ENCODE measurements at regions not wholly inside any gene's neighbourhood (a gene's known extent, or its start where the extent isn't known, plus 50 kb on each side); places are given as distances from the start of the nearest gene placed in this dataset.

DNA sequence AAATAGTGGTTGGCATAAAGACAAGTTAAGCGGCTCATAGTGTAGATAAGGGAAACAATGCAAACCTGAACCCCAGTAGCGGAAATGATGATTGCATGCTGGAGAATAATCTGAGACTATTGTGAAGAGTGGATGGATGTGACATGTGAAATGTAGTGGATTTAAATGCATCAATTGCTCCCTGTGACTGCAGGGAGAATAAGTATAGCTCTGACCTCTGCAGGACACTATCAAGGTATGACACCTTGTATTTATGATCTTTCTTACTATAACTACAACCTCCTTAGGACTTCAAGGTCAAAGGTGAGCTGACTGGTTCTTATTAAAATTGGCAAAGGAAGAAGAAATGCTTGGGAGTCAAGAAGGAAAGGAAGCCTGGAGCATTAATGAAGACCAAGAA lies 285.6 kb downstream of the GRIN2B start:
- TF ChIP-seq, protein P1, sequence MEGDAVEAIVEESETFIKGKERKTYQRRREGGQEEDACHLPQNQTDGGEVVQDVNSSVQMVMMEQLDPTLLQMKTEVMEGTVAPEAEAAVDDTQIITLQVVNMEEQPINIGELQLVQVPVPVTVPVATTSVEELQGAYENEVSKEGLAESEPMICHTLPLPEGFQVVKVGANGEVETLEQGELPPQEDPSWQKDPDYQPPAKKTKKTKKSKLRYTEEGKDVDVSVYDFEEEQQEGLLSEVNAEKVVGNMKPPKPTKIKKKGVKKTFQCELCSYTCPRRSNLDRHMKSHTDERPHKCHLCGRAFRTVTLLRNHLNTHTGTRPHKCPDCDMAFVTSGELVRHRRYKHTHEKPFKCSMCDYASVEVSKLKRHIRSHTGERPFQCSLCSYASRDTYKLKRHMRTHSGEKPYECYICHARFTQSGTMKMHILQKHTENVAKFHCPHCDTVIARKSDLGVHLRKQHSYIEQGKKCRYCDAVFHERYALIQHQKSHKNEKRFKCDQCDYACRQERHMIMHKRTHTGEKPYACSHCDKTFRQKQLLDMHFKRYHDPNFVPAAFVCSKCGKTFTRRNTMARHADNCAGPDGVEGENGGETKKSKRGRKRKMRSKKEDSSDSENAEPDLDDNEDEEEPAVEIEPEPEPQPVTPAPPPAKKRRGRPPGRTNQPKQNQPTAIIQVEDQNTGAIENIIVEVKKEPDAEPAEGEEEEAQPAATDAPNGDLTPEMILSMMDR (IDR thresholded peaks at IDR 0.05; ENCODE audit: control extremely low read depth, extremely low read depth) = no peak
- Histone ChIP-seq H3K27ac (ENCODE audit: low read depth in 1 of 2, low read length in 1 of 2) (no peak overlapping the region), H3K9me3 (ENCODE audit: control insufficient read depth in 4 of 4, insufficient read depth in 3 of 4, low read length in 3 of 4) (peaks cover 0 to 2% (median 0%) of the 10 kb centered on the region in 4 donors), H3K4me3 (no peak overlapping the region), H3K4me1 (ENCODE audit: control insufficient read depth in 5 of 5, insufficient read depth in 5 of 5, low read length in 5 of 5) (no peaks in the 10 kb centered on the region), H3K36me3 (ENCODE audit: control insufficient read depth in 4 of 4, insufficient read depth in 4 of 4, low read length in 4 of 4) (no peaks in the 10 kb centered on the region), H3K27me3 (ENCODE audit: control insufficient read depth in 3 of 3, insufficient read depth in 3 of 3, low read length in 2 of 3) (peaks cover 0 to 7% (median 0%) of the 10 kb centered on the region in 3 donors), H3K9ac (ENCODE audit: insufficient read depth in 1 of 2, low read length in 2 of 2) (no peak overlapping the region)
- no peak for ATAC-seq (ENCODE audit: insufficient read depth, low FRiP score)
- 60 to 86% methylated on average over 2 of the region's 2 CpGs for WGBS, 2 donors
- no peak for DNase-seq

DNA sequence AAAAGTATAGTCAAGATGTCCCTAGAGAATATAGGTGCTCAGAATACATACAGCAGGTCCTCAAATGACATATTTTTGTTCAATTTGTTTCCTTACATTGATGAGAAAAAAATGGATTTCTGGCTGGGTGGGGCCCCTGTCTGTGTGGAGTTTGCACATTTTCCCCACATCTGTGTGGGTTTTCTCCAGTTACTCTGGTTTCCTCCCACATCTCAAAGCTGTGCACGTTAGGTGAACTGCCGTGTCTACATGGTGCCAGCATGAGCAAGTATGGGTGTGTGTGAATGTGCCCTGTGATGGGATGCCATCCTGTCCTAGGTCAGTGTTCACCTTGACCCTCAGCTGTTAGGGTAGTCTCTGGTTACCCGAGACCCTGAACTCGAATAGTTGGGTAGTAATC lies 289.1 kb downstream of the GRIN2B start:
- 85 to 92% methylated on average over 4 of the region's 4 CpGs for WGBS, 2 donors
- H3K36me3 ChIP-seq (ENCODE audit: control insufficient read depth in 4 of 4, insufficient read depth in 4 of 4, low read length in 4 of 4) = no peaks in the 10 kb centered on the region
- peaks cover 0 to 2% (median 0%) of the 10 kb centered on the region in 3 donors for H3K27me3 ChIP-seq (ENCODE audit: control insufficient read depth in 3 of 3, insufficient read depth in 3 of 3, low read length in 2 of 3)
- H3K27ac ChIP-seq (ENCODE audit: low read depth in 1 of 2, low read length in 1 of 2) = no peak overlapping the region
- H3K4me1 ChIP-seq (ENCODE audit: control insufficient read depth in 5 of 5, insufficient read depth in 5 of 5, low read length in 5 of 5) = no peaks in the 10 kb centered on the region
- TF ChIP-seq, protein P1 (IDR thresholded peaks at IDR 0.05; ENCODE audit: control extremely low read depth, extremely low read depth) = no peak
- no peak overlapping the region for H3K4me3 ChIP-seq
- H3K9me3 ChIP-seq (ENCODE audit: control insufficient read depth in 4 of 4, insufficient read depth in 3 of 4, low read length in 3 of 4) = no peaks in the 10 kb centered on the region
- no peak overlapping the region for H3K9ac ChIP-seq (ENCODE audit: insufficient read depth in 1 of 2, low read length in 2 of 2)
- ATAC-seq (ENCODE audit: insufficient read depth, low FRiP score) = no peak
- no peak for DNase-seq

DNA sequence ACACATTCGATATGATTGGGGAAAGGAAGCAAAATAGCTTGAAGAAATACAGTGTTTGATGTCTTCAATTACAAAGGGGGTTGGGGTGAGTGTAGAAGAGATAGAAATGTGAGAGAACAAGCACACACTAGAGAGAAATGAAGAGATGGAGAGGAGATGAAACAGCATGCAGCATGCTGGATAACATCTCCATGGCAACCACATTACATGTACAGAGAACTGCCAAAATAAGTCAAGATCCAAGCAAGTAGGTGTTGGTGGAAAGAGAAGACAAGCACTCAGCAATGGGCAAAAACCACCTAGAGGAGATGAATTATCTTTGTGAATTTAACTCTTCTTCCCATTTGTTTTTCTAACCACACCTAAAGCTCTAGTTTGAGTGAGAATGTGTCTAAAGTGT lies 289.8 kb downstream of the GRIN2B start:
- H3K27me3 ChIP-seq (ENCODE audit: control insufficient read depth in 3 of 3, insufficient read depth in 3 of 3, low read length in 2 of 3) = no peaks in the 10 kb centered on the region
- H3K4me1 ChIP-seq (ENCODE audit: control insufficient read depth in 5 of 5, insufficient read depth in 5 of 5, low read length in 5 of 5) = no peaks in the 10 kb centered on the region
- no peak for ATAC-seq (ENCODE audit: insufficient read depth, low FRiP score)
- 75 to 82% methylated on average over 1 of the region's 1 CpG for WGBS, 2 donors
- no peak for DNase-seq
- no peak overlapping the region for H3K4me3 ChIP-seq
- TF ChIP-seq, protein P1 (IDR thresholded peaks at IDR 0.05; ENCODE audit: control extremely low read depth, extremely low read depth) = no peak
- no peaks in the 10 kb centered on the region for H3K36me3 ChIP-seq (ENCODE audit: control insufficient read depth in 4 of 4, insufficient read depth in 4 of 4, low read length in 4 of 4)
- H3K9me3 ChIP-seq (ENCODE audit: control insufficient read depth in 4 of 4, insufficient read depth in 3 of 4, low read length in 3 of 4) = no peaks in the 10 kb centered on the region
- H3K9ac ChIP-seq (ENCODE audit: insufficient read depth in 1 of 2, low read length in 2 of 2) = no peak overlapping the region
- no peak overlapping the region for H3K27ac ChIP-seq (ENCODE audit: low read depth in 1 of 2, low read length in 1 of 2)

DNA sequence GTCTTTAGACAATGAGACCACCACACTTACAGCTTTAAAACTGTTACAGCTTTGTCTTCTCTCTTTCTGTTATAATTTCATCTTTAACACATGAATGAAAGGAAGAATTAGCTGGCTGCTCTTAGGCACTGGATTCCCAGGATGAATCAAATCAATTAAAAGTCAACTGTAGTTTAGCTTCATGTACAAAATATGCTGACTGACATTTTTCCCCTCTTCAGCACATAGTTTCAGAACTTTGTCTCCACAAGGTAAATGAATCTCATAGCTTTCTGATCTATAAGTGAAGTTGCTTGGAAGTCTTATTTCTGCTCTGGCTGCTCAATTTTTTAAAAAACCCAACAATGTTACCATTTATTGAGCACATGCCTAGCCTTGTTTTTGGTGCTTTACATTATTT lies 293.8 kb downstream of the GRIN2B start:
- H3K4me1 ChIP-seq (ENCODE audit: control insufficient read depth in 5 of 5, insufficient read depth in 5 of 5, low read length in 5 of 5) = no peaks in the 10 kb centered on the region
- ATAC-seq (ENCODE audit: insufficient read depth, low FRiP score) (no peak), DNase-seq (no peak)
- TF ChIP-seq, protein P1 (IDR thresholded peaks at IDR 0.05; ENCODE audit: control extremely low read depth, extremely low read depth) = no peak
- no peaks in the 10 kb centered on the region for H3K27me3 ChIP-seq (ENCODE audit: control insufficient read depth in 3 of 3, insufficient read depth in 3 of 3, low read length in 2 of 3)
- H3K36me3 ChIP-seq (ENCODE audit: control insufficient read depth in 4 of 4, insufficient read depth in 4 of 4, low read length in 4 of 4) = no peaks in the 10 kb centered on the region
- no peak overlapping the region for H3K4me3 ChIP-seq
- no peaks in the 10 kb centered on the region for H3K9me3 ChIP-seq (ENCODE audit: control insufficient read depth in 4 of 4, insufficient read depth in 3 of 4, low read length in 3 of 4)
- no peak overlapping the region for H3K9ac ChIP-seq (ENCODE audit: insufficient read depth in 1 of 2, low read length in 2 of 2)
- no peak overlapping the region for H3K27ac ChIP-seq (ENCODE audit: low read depth in 1 of 2, low read length in 1 of 2)
